H1 (cell line): ENCODE measurements at regions not wholly inside any gene's neighbourhood (a gene's known extent, or its start where the extent isn't known, plus 50 kb on each side); places are given as distances from the start of the nearest gene placed in this dataset.

Source experiments
- CTCF ChIA-PET: fragments of 300-600 bp; sonication (Branson Sonifier 250); formaldehyde crosslinking; loops from one replicate; lab custom pipeline; 2021; ENCODE audit not compliant: partially characterized antibody; lab: Charles Lee
- POLR2A ChIA-PET: fragments of 300-600 bp; sonication (Branson Sonifier 250); formaldehyde crosslinking; loops from one replicate; lab custom pipeline; 2021; ENCODE audit warnings: inconsistent platforms; ENCODE audit not compliant: partially characterized antibody; lab: Charles Lee
- DNase-seq, 2 experiments: peaks; one replicate each; pipeline versions ENCODE4 v3.0.0 to v3.0.0-alpha.2; 2010 to 2022; ENCODE audit warnings: low spot score in 2 of 2, low read depth in 1 of 2, mixed read lengths in 1 of 2
- FAIRE-seq: peaks from 2 replicates; lab custom pipeline; 2011; peaks lifted over from hg19 to GRCh38; lab: Jason Lieb, UNC
- H2AFZ ChIP-seq: 2 replicates; pipeline ENCODE4 v1.8.1; 2012; ENCODE audit warnings: low read length, inconsistent platforms
- H2AK5ac ChIP-seq: 2 replicates; pipeline ENCODE4 v1.6.1; 2013; ENCODE audit warnings: low read depth, low read length
- H2BK120ac ChIP-seq: replicated peaks from 2 replicates; pipeline ENCODE3; 2013; ENCODE audit warnings: low read depth, low read length, inconsistent platforms
- H2BK12ac ChIP-seq: 2 replicates; pipeline ENCODE4 v1.6.1; 2013; ENCODE audit warnings: low read depth, low read length
- H2BK15ac ChIP-seq: 2 replicates; pipeline ENCODE4 v1.6.1; 2013; ENCODE audit warnings: low read length
- H2BK20ac ChIP-seq: 2 replicates; pipeline ENCODE4 v1.6.1; 2013; ENCODE audit warnings: low read length
- H2BK5ac ChIP-seq: 2 replicates; pipeline ENCODE4 v1.6.1; 2013; ENCODE audit warnings: low read depth, low read length
- H3K14ac ChIP-seq: 2 replicates; pipeline ENCODE4 v1.6.1; 2013; ENCODE audit warnings: inconsistent platforms; ENCODE audit not compliant: insufficient read length
- H3K18ac ChIP-seq: 2 replicates; pipeline ENCODE4 v1.6.1; 2013; ENCODE audit warnings: low read length; ENCODE audit errors: extremely low read depth
- H3K23ac ChIP-seq: 2 replicates; pipeline ENCODE4 v1.6.1; 2013; ENCODE audit warnings: inconsistent platforms; ENCODE audit not compliant: insufficient read length
- H3K23me2 ChIP-seq: 2 replicates; pipeline ENCODE4 v1.6.1; 2013; ENCODE audit warnings: low read depth, low read length
- H3K27ac ChIP-seq: 2 replicates; pipeline ENCODE4 v1.6.1; 2011; ENCODE audit warnings: low read depth, low read length, inconsistent platforms
- H3K27me3 ChIP-seq, 4 experiments: replicated peaks in 1 of 4; 1 replicate in 1 of 4; 2 replicates in 3 of 4; pipeline versions ENCODE4 v1.6.1 to v1.8.1; 2011 to 2013; ENCODE audit warnings: low read length in 3 of 4, mild to moderate bottlenecking in 3 of 4, inconsistent platforms in 2 of 4, mixed read lengths in 2 of 4, moderate library complexity in 1 of 4; ENCODE audit not compliant: control insufficient read depth in 3 of 4, insufficient read depth in 3 of 4; ENCODE audit errors: extremely low read depth in 1 of 4
- H3K36me3 ChIP-seq, 4 experiments: 2 replicates each; pipeline versions ENCODE4 v1.6.1 to v1.8.1; 2011 to 2013; ENCODE audit warnings: mild to moderate bottlenecking in 4 of 4, low read length in 3 of 4, moderate library complexity in 2 of 4, control low read depth in 1 of 4, inconsistent platforms in 1 of 4; ENCODE audit not compliant: insufficient read depth in 4 of 4, control insufficient read depth in 2 of 4
- H3K4ac ChIP-seq: replicated peaks from 2 replicates; pipeline ENCODE3; 2013; ENCODE audit warnings: low read length, low read depth, mixed read lengths, inconsistent platforms; ENCODE audit not compliant: insufficient read length
- H3K4me1 ChIP-seq, 4 experiments: replicated peaks in 1 of 4; 1 replicate in 1 of 4; 2 replicates in 3 of 4; pipeline versions ENCODE4 v1.6.1 to v1.8.1; 2011 to 2013; ENCODE audit warnings: low read length in 3 of 4, inconsistent platforms in 2 of 4, mixed read lengths in 1 of 4; ENCODE audit not compliant: insufficient read depth in 4 of 4, control insufficient read depth in 3 of 4
- H3K4me2 ChIP-seq, 2 experiments: 2 replicates each; pipeline versions ENCODE4 v1.6.1 to v1.8.1; 2011 to 2013; ENCODE audit warnings: low read depth in 2 of 2, low read length in 2 of 2, control low read depth in 1 of 2, inconsistent platforms in 1 of 2, mild to moderate bottlenecking in 1 of 2; ENCODE audit not compliant: insufficient read depth in 1 of 2
- H3K4me3 ChIP-seq, 4 experiments: fragments of 200-600, 300-600 bp in 1 of 4; sonication (generic), shearing (Covaris generic), sonication (Bioruptor Twin) in 1 of 4; 2 replicates each; pipeline versions ENCODE4 v1.5.1 to v1.8.1; 2011 to 2016; ENCODE audit warnings: low read length in 4 of 4, low read depth in 3 of 4, control low read depth in 2 of 4, inconsistent platforms in 2 of 4, mild to moderate bottlenecking in 2 of 4, mixed read lengths in 1 of 4, moderate library complexity in 1 of 4; ENCODE audit not compliant: insufficient read depth in 2 of 4; ENCODE audit errors: extremely low read depth in 1 of 4
- H3K56ac ChIP-seq: replicated peaks from 2 replicates; pipeline ENCODE3; 2013; ENCODE audit warnings: low read depth, mild to moderate bottlenecking, mixed read lengths, low read length, inconsistent platforms; ENCODE audit not compliant: insufficient read length
- H3K79me1 ChIP-seq: 2 replicates; pipeline ENCODE4 v1.6.1; 2013; ENCODE audit warnings: low read depth, low read length, control low read depth
- H3K79me2 ChIP-seq, 2 experiments: 2 replicates each; pipeline versions ENCODE4 v1.6.1 to v1.8.1; 2012 to 2013; ENCODE audit warnings: low read length in 2 of 2, mild to moderate bottlenecking in 2 of 2, inconsistent platforms in 1 of 2; ENCODE audit not compliant: insufficient read depth in 2 of 2, control insufficient read depth in 1 of 2
- H3K9ac ChIP-seq, 4 experiments: replicated peaks in 1 of 4; 1 replicate in 1 of 4; 2 replicates in 3 of 4; pipeline versions ENCODE4 v1.6.1 to v1.8.1; 2011 to 2013; ENCODE audit warnings: low read depth in 3 of 4, low read length in 3 of 4, control low read depth in 2 of 4, mild to moderate bottlenecking in 2 of 4, moderate library complexity in 2 of 4, inconsistent platforms in 1 of 4; ENCODE audit errors: extremely low read depth in 1 of 4
- H3K9me3 ChIP-seq, 2 experiments: 2 replicates each; pipeline versions ENCODE4 v1.6.1 to v1.8.1; 2012 to 2013; ENCODE audit warnings: mild to moderate bottlenecking in 2 of 2, moderate library complexity in 2 of 2, control low read depth in 1 of 2, inconsistent platforms in 1 of 2, low read depth in 1 of 2, low read length in 1 of 2, mixed read lengths in 1 of 2; ENCODE audit not compliant: insufficient read depth in 2 of 2
- H4K20me1 ChIP-seq, 2 experiments: replicated peaks in 1 of 2; 2 replicates each; pipeline versions ENCODE3 to v1.8.1; 2011 to 2013; ENCODE audit warnings: inconsistent platforms in 2 of 2, low read length in 2 of 2, mild to moderate bottlenecking in 1 of 2; ENCODE audit not compliant: insufficient read depth in 2 of 2, control insufficient read depth in 1 of 2
- H4K5ac ChIP-seq: 2 replicates; pipeline ENCODE4 v1.6.1; 2013; ENCODE audit warnings: low read length, low read depth, mixed read lengths, inconsistent platforms; ENCODE audit not compliant: insufficient read length
- H4K8ac ChIP-seq: 2 replicates; pipeline ENCODE4 v1.8.0; 2013; ENCODE audit warnings: mild to moderate bottlenecking, moderate library complexity, low read length, inconsistent platforms; ENCODE audit not compliant: insufficient read depth; ENCODE audit errors: extremely low read depth
- H4K91ac ChIP-seq: replicated peaks from 2 replicates; pipeline ENCODE3; 2013; ENCODE audit warnings: low read length, mixed read lengths, inconsistent platforms; ENCODE audit not compliant: insufficient read length
- CHD1 ChIP-seq: IDR thresholded peaks from 2 replicates; pipeline ENCODE4 v1.6.1; 2012; ENCODE audit warnings: low read depth, low read length, improper control_type of control experiment
- CREB1 ChIP-seq: IDR thresholded peaks from 2 replicates; pipeline ENCODE4 v1.6.1; 2012; ENCODE audit warnings: inconsistent platforms
- CTBP2 ChIP-seq: IDR thresholded peaks from 2 replicates; pipeline ENCODE4 v1.7.0; 2011; ENCODE audit warnings: borderline replicate concordance, mild to moderate bottlenecking, moderate library complexity, mixed read lengths, low read length; ENCODE audit not compliant: insufficient read depth, insufficient read length
- JUN ChIP-seq: IDR thresholded peaks from 2 replicates; pipeline ENCODE4 v1.6.1; 2011; ENCODE audit warnings: low read depth, mild to moderate bottlenecking, improper control_type of control experiment, low read length
- KDM5A ChIP-seq: fragments of 200-600 bp; IDR thresholded peaks from 2 replicates; pipeline ENCODE4 v1.7.1; 2012; ENCODE audit warnings: mild to moderate bottlenecking, low read length, inconsistent platforms, mixed read lengths
- POLR2A ChIP-seq, 2 experiments: IDR thresholded peaks; 1 replicate in 1 of 2; 2 replicates in 1 of 2; pipeline ENCODE4 v1.6.1; 2011; ENCODE audit warnings: low read depth in 2 of 2, low read length in 2 of 2, mild to moderate bottlenecking in 2 of 2; ENCODE audit errors: control extremely low read depth in 1 of 2
- POLR2AphosphoS5 ChIP-seq: IDR thresholded peaks from 2 replicates; pipeline ENCODE4 v1.6.1; 2011; ENCODE audit warnings: low read depth, low read length
- RAD21 ChIP-seq, 2 experiments: IDR thresholded peaks in 1 of 2; conservative IDR thresholded peaks in 1 of 2; 2 replicates each; pipeline ENCODE4 v1.6.1; 2011; ENCODE audit warnings: low read depth in 2 of 2, low read length in 2 of 2, improper control_type of control experiment in 1 of 2, inconsistent platforms in 1 of 2, mild to moderate bottlenecking in 1 of 2, moderate library complexity in 1 of 2
- RFX5 ChIP-seq: IDR thresholded peaks from 2 replicates; pipeline ENCODE4 v1.6.1; 2011; ENCODE audit warnings: low read depth, low read length, improper control_type of control experiment, borderline replicate concordance
- RNF2 ChIP-seq: fragments of 200-900, 300-1000 bp; sonication (generic); IDR thresholded peaks from 2 replicates; pipeline ENCODE4 v1.7.1; 2016; ENCODE audit warnings: borderline replicate concordance, low read depth, mild to moderate bottlenecking, antibody characterized with exemption, low read length; ENCODE audit not compliant: poor library complexity, severe bottlenecking; ENCODE audit errors: missing control alignments
- SIN3A ChIP-seq, 2 experiments: IDR thresholded peaks in 1 of 2; conservative IDR thresholded peaks in 1 of 2; 2 replicates each; pipeline ENCODE4 v1.6.1; 2011 to 2012; ENCODE audit warnings: low read length in 2 of 2, improper control_type of control experiment in 1 of 2, low read depth in 1 of 2, mild to moderate bottlenecking in 1 of 2
- SIRT6 ChIP-seq: IDR thresholded peaks from one replicate; pipeline ENCODE4 v1.7.1; 2012; ENCODE audit warnings: low read length, inconsistent platforms
- SRF ChIP-seq: IDR thresholded peaks from 2 replicates; pipeline ENCODE4 v1.6.1; 2011; ENCODE audit warnings: mild to moderate bottlenecking, low read depth, low read length, moderate library complexity
- TAF7 ChIP-seq: optimal IDR thresholded peaks from 2 replicates; pipeline ENCODE3; 2011; ENCODE audit warnings: low read depth, mild to moderate bottlenecking, inconsistent platforms, low read length, moderate library complexity, borderline replicate concordance
- WGBS, 2 experiments: shearing (Covaris generic) in 1 of 2; methylation state at CpG; one replicate each; pipeline versions ENCODE4 v1.1.6 to v1.1.7; 2013 to 2015; ENCODE audit warnings: low lambda C conversion rate in 2 of 2, mixed read lengths in 2 of 2, inconsistent platforms in 1 of 2, low coverage in 1 of 2, missing lambda C conversion rate in 1 of 2; ENCODE audit not compliant: insufficient replicate concordance in 2 of 2, insufficient coverage in 1 of 2, insufficient read length in 1 of 2; ENCODE audit errors: extremely low coverage in 1 of 2, missing lambda C conversion rate in 1 of 2; 5-methylcytosine and 5-hydroxymethylcytosine counted together

- no peak overlapping the region for H3K9ac ChIP-seq
- no peak overlapping the region for H3K4me3 ChIP-seq
- H4K5ac ChIP-seq: no peak overlapping the region
- FAIRE-seq (no peak), DNase-seq (no peak)
- no peak overlapping the region for H3K4me2 ChIP-seq
- no peak overlapping the region for H3K56ac ChIP-seq
- H3K18ac ChIP-seq: no peak overlapping the region
- no peaks in the 10 kb centered on the region for H3K36me3 ChIP-seq
- H3K9me3 ChIP-seq: no peaks in the 10 kb centered on the region
- H2AFZ ChIP-seq: 0 out of 2 replicates have a peak overlapping the region, but pooled peaks have one; percentile 20
- H2BK5ac ChIP-seq: no peak overlapping the region
- H2BK120ac ChIP-seq: no peak overlapping the region
- H4K20me1 ChIP-seq: no peaks in the 10 kb centered on the region
- H4K8ac ChIP-seq: no peak overlapping the region
- H3K27me3 ChIP-seq: no peaks in the 10 kb centered on the region
- no peaks in the 10 kb centered on the region for H3K79me2 ChIP-seq
- no peaks in the 10 kb centered on the region for H3K23me2 ChIP-seq
- H3K14ac ChIP-seq: no peak overlapping the region
- no peak overlapping the region for H2BK15ac ChIP-seq
- H2AK5ac ChIP-seq: no peak overlapping the region
- ChIA-PET POLR2A (no interaction called here), CTCF (interaction anchor here (1.0 kb wide), 1 partner anchor 30 kb away, joined by 3 read pairs; no protein-coding TSS in a partner anchor)
- no peak overlapping the region for H3K27ac ChIP-seq
- no peak overlapping the region for H3K23ac ChIP-seq
- no peak overlapping the region for H4K91ac ChIP-seq
- H3K4ac ChIP-seq: no peak overlapping the region
- no peaks in the 10 kb centered on the region for H3K4me1 ChIP-seq
- no peaks in the 10 kb centered on the region for H3K79me1 ChIP-seq
- no peak overlapping the region for H2BK12ac ChIP-seq
- no peak overlapping the region for H2BK20ac ChIP-seq
- 95% methylated on average over 5 of the region's 5 CpGs; no CpG with 5 or more reads in 1 of the 2 experiments for WGBS, 2 experiments
- TF ChIP-seq SRF: no peak
- TF ChIP-seq SIN3A (conservative IDR thresholded peaks at IDR 0.05 in 1 of 2, IDR thresholded peaks at IDR 0.05 in 1 of 2; ENCODE audit: low read depth in 1 of 2, low read length in 2 of 2): no peak
- TF ChIP-seq CHD1: no peak
- TF ChIP-seq RAD21 (IDR thresholded peaks at IDR 0.05 in 1 of 2, conservative IDR thresholded peaks at IDR 0.05 in 1 of 2; ENCODE audit: low read depth in 2 of 2, low read length in 2 of 2): no peak
- no peak for TF ChIP-seq POLR2A (IDR thresholded peaks at IDR 0.05; ENCODE audit: control extremely low read depth in 1 of 2, low read depth in 2 of 2, low read length in 2 of 2)
- no peak for TF ChIP-seq CTBP2
- TF ChIP-seq RNF2: no peak
- TF ChIP-seq CREB1: no peak
- no peak for TF ChIP-seq KDM5A
- TF ChIP-seq POLR2AphosphoS5: no peak
- TF ChIP-seq TAF7: no peak
- no peak for TF ChIP-seq JUN
- TF ChIP-seq RFX5: no peak
- no peak for TF ChIP-seq SIRT6
Measured at GRCh38 chr2:145258903-145259579, 739.1 kb upstream of the ZEB2 start.
